DMS53 treated with DMSO at 0.1 percent for 48 hours (cell line): ENCODE measurements at regions not wholly inside any gene's neighbourhood (a gene's known extent, or its start where the extent isn't known, plus 50 kb on each side); places are given as distances from the start of the nearest gene placed in this dataset.
A peak's percentile ranks its signal among the peaks of the same experiment; 100 is the strongest.
"Not testable (repeated sequence)": the region's sequence is repeated elsewhere in the genome, so short reads cannot be mapped to it uniquely, and the experiment has no call there.

Experiments
- DNase-seq: peaks from one replicate; lab custom pipeline; 2025; ENCODE audit not compliant: unreplicated experiment; lab: John Stamatoyannopoulos, UW

DNA sequence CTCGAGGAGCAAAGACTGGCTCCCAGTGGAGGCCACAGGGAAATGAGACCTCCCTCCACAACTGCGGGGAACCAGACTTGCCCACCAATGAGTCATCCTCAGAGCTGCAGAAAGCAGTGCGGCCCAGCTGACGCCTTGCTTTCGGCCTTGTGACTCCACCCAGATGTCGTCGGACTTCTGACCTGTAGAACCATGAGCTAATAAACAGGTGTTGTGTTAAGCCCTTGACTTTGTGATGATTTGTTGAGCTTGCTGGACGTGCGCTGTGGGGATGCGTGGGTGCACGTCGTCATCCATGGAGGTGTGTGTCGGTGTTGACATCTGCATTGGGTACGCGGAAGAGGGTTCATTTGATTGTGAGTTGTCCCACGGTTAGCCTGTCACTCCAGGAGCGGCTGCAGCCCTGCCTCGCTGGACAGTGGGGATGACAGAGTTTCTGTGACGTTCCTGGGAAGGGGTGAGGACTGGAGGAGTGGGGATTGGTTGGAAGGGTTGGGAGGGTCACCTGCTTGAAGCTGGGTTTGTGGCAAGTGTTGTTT lies 154.1 kb downstream of the SH3BP4 start:
- DNase-seq: no peak

DNA sequence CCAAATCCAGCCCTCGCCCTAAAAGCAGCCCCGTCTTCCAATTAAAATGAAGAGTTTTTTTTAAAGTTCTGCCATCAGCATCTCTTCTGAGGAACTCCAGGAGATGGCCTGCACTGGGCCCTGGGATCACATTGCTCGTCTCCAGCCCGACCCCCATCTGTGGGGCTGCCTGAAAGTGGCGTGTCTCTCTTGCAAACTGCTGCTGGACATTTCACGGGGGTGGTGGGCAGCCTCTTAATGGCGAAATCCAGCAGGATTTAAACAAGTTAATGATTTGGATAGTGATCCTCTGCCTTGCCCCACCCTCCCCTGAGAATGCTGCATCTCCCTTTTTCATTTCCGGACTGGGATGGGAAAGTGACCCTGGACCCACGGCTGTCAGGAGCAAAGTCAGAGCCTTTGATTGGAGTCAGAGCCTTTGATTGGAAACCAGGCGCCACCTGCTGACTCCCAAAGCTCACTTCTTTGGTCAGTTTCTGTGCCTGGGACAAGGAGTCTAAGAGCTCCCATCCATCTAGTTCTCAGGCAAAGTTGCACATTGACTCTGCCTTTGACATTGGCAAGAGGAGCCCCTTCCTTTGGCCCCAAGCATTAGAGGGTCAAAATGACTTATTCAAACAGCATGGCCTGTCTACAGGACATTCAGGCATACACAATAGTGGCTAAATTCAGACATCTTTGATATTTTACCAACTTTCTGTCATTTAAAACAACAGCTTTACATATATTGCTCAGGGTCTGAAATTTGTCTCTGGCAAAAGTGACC lies 155.2 kb downstream of the SH3BP4 start:
- peak; percentile 76 for DNase-seq

DNA sequence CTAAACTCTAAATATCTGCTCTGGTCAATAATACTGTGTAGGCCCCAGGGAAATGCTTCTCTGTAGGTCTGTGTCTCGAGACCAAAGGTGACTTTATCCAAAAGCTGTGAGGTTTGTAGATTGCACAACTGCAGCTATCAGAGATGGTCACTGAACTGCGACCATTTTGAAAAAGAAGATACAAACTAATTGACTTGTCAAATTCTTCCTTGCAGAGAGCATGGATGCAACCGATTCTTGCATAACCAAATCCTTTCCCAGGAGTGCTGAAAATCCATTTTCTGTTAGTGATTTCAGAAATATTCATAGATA lies 155.8 kb downstream of the SH3BP4 start:
- no peak for DNase-seq

DNA sequence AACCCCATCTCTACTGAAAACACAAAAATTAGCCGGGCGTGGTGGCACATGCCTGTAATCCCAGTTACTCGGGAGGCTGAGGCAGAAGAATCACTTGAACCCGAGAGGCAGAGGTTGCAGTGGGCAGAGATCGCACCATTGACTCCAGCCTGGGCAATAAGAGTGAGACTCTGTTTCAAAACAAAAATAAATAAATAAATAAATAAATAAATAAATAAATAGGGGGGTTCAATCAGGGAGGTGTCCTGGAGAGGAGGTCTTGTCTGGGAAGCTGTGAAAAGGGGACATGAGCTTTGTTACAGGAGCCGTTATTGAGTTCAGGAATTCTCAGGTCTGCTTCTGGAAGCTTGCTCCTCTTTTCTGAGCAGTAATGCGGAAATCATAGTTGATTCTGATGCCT lies 157.7 kb downstream of the SH3BP4 start:
- DNase-seq: not testable (repeated sequence)

DNA sequence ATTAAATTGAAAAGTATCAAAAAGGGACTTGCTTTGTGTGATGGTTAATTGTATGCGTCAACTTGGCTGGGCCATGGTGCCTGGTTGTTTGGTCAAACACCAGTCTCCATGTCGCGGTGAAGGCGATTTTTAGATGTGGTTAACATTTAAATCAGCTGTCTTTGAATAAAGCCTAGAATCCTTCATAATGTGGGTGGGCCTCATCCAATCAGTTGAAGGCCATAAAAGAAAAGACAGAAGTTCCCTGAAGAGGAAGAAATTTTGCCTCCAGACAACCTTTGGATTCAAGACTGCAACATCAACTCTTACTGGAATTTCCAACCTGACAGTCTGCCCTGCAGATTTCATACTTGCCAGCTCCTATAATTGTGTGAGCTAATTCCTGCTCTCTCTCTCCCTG lies 160.5 kb downstream of the SH3BP4 start:
- DNase-seq: no peak

DNA sequence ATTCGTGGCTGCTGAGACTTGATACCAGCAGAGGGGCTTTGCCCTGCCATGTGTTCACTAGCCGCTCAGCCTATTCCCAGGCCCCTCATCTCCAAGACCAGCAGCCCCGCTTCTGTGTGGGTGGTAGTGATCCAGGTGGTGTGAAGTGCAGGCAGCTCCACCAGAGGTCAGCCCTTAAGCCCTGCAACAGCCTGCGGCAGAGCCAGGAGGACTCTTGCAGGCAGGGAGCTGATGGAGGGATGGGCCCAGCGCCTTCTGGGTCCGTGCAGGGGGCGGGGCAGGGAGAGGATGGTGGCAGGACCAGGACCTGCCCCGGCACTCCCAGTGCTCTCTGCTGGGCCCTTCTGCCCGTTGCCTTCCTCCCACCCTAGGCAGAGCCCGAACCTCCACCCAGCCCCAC lies 162.0 kb downstream of the SH3BP4 start:
- no peak for DNase-seq

DNA sequence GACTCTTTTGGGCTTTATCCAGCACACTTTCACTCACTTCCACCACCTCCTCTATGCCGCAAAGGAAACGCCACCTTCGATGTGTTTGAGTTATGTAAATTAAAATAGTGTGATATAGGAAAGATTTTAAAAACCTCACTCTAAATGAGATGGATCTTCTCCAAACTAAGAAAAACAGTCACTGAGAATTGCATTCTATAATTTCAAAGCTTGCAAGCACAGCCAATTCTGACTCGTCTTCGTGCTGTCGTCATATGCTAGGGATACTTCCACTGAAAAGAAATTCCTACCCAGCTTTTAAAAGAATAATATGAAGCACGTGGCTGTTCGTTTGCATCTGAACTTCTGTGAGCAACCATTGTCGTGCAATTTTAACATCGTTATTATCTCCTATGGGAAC lies 162.5 kb downstream of the SH3BP4 start:
- no peak for DNase-seq

DNA sequence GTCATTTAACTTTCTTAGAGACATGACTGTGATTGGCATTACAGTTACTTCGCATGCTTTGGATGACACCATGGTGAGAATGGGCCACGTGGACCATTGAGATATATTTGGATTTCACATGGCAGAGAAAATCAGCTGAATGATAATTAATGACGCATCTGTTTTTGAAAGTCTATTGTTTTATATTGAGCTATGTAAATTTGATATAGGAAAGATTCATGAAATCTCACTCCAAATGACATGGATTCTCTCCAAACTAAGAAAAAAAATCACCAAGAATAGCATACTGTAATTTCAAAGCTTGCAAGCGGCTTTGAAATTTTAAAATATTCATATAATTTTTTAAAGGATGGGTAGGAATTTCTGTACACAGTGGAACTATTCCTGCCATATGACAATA lies 163.7 kb downstream of the SH3BP4 start:
- no peak for DNase-seq

DNA sequence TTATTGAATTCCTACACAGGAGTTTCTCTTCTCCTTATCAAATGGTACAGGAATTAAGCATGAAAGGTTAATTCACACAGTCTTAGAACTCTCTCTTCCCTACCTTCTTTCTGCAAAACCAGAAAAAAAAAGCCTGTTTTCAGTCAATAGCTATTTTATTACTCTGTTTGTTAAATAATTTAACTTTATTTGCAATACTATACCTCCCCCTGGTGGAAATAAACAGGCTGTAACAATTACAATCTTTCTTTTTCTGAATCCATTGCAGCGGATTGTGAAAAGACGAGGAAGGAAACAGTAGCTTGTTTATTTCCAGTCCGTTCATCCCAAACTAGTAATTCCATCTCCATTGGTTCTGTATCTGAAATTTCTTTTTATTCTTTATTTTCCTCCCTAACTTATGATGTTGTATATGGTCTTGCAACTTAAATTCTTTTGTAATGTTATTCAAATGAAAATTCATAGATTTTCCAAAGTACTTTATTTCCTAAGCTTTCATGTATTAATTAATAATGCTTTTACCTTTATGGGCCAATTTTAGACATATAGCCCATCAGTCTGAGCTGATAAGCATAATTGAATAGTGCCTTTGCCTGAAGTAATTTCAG lies 165.2 kb downstream of the SH3BP4 start:
- DNase-seq: peak; percentile 73

DNA sequence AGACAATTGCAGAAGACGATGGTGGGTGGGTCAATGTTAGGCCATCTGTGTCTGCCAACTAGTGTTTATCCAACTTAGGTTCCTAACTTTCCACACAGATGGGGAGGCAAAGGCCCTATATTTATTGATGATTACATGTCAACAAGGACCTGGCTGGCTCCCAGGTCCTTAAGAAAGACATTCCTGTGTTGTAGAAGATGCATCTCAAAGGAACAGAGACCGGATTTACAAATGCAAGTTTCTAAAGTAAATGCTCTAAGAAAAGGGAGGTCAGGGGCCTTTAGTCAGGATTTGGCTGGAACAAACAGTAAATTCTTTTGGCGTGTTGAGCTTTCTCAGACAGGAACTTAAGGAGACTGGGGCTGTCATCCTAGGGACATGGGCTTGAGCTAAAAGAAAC lies 175.0 kb downstream of the SH3BP4 start:
- no peak for DNase-seq

DNA sequence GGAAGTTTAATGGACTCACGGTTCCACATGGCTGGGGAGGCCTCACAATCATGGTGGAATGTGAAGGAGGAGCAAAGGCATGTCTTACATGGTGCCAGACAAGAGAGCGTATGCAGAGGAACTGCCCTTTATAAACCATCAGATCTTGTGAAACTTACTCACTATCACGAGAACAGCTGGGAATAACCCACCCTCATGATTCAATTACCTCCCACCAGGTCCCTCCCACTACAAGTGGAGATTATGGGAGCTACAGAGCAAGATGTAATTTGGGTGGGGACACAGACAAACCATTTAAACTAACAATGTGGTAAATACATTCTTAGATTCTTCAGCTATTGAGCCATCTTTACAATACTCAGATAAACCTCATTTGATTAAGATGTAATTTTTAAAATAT lies 176.1 kb downstream of the SH3BP4 start:
- DNase-seq: no peak

DNA sequence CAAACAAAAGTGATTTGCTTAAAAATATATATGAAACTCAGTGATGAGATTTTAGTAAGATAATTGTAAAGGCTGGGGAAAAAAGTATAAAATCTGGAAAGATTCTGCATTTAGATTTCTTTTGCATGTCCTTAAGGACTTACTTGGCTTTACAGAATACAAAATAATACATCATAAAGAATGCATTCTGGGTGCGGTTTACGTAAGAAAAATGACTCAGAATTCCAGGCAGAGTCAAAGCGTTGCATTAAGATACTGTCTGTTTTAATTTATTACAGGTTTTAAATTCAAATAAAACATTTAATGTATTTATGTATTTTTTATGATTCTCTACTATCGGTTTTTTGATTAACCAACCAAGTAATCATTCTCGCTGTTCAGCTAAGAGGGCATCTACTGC lies 178.0 kb downstream of the SH3BP4 start:
- DNase-seq: no peak

DNA sequence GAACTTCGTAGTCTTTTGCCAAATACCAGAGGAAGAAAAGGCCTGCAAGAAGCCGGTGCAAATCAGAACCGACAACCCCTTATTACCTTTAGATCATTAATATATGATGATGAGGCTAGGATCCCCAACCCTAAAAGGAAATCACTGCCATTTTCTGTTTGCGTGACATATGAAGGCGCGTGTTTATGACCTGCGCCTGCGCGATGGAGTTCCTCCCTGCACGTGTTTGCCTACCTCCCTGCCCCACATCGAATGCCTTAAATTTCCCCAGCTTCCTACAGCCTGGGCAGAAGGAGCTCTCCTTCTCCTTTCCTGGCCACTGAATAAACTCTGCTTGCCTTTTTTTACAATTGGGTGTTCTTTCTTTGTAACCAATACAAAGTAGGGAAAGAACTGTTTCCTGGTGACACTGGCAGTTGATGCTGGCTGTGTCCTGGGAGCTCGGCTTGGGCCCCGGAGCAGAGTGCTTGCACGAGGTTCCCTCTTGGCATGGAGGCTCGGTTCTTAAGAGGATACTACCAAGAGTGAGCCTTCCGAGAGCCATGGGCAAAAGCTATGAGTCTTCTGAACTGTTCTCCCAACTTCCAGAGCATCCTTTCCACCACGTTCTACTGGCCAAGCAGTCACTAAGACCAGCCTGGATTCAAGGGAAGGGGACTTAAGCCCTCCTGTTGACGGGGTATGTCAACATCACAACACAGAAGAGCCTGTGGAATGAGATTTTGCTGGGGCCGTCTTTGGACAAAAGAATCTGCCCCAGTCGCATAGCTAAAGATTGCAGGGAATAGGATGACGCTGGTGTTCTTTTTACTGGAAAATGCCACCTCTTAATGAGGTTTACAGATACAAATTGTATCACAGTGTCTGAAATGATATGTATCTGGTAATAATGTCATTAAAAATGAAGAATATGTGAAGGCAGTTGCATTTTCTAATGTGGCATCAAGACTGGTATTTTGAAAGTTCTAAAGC lies 179.8 kb downstream of the SH3BP4 start:
- DNase-seq: no peak

DNA sequence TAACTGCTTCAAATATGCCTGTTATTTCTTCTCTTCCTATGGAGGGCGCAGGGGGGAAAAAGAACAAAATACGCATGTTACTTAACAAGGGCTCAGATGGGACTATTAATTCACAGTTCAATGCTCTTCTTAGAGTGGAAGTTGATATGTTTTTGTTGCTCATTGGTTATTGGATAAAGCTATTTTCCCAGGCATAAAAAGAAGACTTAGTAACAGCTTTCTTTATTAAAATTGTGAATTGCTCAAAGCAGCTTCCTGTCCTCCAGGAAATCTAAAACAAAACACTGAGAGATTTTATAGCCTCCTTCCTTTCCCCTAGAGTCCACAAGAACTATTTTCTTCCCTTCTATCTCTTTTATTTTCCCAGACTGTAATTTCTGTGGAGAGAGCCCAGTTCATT lies 180.8 kb downstream of the SH3BP4 start:
- no peak for DNase-seq

DNA sequence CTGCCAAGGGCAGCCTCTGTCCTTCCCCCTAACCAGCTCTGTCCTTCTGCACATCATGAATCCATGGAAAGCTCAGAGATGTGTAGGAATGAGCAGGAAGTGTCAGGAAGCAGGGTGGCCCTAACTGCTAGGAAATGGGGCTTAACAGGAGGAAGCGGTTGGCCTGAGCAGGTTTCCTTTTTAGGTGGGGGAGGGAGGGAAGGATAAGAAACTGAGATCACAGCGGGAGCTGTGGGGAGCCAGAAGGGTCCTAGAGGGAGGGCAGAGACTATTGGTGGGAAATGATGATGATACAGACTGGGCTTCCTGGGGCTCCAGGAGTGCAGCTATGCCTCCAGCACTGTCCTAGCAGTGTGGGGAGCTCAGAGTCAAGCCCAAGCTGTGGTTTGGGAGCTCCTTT lies 182.0 kb downstream of the SH3BP4 start:
- DNase-seq: no peak

DNA sequence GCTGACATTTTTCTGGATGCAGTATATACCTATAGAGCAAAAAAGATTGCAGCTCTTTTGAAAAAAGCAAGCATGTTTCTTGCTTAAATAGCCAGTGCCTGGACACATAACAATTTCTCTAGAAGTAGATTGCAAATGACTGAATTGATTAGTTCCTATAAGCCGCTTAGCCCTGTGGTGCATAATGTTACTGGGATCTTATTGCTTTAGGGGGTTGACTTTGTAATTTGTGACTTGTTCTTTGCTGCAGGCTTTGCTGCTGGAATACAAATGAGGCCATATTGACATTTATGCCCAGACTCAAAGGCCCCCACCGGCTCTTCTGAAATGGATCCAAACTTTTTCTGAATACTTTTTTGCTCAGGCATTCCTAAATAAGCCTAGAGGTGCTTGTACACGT lies 182.6 kb downstream of the SH3BP4 start:
- no peak for DNase-seq

DNA sequence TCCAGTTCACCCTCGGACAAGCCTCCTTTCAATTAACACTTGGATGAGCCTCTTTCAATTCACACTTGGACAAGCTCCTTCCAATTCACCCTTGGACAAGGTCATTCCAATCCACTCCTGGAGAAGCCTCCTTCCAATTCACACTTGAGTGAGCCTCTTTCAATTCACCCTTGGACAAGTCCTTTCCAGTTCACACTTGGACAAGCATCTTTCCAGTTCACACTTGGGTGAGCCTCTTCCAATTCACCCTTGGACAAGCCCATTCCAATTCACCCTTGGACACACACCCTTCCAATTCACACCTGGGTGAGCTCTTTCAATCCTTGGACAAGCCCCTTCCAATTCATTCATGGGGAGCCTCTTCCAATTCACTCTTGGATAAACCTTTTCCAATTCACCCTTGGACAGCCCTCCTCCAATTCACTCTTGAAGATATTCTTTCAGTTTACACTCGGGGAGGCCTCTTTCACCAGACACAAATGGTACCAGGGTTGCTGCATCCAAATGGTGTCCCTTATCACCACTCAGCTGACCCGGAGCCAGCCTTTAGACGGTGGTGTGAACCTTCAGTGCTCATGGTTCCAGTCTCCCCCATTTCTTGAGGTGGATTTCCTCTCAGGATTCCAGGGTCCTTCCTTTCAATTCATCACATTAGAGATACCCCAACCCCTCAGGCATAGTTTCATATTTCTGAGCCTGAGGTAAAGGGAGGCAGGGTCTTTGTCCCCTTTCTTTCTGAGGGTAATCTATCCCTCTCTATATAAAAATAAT lies 183.6 kb downstream of the SH3BP4 start:
- DNase-seq: no peak

DNA sequence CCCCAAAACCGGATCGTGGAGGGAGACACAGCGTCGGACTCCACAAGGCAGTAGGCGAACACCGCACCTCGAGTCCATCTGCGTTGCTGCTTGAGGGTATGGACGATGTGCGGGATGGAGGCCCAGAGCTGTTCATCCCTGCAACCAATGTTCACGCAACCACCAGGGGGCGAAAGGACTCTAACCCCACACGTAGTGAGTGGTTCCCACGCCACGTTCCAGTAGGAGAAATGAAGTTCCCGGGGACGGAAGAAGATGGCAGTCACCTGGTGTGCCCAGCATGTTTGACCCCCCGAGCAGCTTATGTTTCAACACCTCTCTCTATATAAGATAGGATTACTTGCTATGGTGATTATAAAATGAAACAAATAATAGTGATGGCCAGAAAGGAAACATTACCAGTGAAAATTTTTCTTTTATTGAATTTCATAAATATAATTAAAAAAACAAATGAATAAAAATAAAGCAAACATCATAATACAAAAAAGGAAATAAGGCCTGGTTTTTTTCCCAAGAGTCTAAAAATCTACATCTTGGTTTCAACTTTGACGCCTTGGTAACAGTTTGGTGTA lies 184.3 kb downstream of the SH3BP4 start:
- peak; percentile 84 for DNase-seq

DNA sequence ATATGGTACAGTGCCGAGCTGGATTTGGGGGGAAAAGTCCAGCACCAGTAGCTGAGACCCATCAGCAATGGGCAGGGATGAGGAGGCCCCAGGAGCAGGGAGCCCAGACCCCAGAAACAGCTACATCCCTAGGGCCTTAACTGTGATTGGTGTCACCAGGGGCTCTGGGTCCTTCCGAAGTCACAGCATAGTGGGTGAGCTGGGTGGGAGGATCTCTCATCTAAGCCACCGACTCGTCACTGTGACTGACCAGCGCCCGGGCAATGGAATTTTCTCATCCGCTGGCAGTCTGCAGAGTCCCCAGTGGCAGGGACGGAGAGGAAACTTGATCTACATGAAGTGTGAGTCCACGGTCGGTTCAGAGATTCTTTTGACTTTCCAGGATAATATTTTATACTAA lies 186.5 kb downstream of the SH3BP4 start:
- no peak for DNase-seq

DNA sequence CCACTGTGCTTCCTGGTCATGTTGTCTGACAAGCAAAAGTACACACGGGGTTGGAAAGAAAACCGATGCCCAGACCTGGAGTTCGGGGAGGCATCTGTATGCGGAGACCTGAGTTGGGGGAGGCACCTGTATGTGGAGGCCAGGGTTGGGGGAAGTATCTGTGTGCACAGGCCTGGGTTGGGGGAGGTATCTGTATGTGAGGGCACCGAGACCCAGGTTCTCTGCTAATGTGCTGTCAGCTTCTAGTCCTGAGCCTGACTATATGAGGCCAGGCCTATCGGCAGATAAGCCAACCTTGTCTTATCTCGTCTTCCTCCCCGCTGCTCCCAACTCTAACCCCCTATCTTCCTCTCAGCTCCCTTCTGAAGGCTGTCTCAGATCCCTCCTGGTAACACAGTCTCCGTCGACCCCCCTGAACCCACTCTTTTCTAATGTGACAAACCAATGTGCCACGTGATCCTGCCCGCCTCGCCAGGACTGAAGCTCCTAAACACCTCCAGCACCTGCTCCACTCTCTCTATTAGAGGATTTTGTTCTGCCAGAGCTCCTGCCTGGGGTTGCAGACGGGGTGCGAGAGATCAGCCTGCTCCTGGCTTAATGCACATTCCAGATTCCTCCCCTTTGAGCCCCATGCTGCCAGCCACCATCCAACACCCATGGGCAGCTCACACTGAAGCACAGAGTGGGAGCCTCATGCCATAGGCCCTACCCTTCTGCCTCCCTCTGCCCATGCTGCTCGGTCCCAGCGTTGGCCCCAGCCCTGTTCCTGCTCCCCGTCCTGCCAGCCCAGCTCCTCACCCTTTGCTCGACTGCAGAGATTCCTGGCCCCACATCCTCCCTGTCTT lies 188.4 kb downstream of the SH3BP4 start:
- no peak for DNase-seq
